ENCODE measurements at regions not wholly inside any gene's neighbourhood (a gene's known extent, or its start where the extent isn't known, plus 50 kb on each side); places are given as distances from the start of the nearest gene placed in this dataset.

DNA sequence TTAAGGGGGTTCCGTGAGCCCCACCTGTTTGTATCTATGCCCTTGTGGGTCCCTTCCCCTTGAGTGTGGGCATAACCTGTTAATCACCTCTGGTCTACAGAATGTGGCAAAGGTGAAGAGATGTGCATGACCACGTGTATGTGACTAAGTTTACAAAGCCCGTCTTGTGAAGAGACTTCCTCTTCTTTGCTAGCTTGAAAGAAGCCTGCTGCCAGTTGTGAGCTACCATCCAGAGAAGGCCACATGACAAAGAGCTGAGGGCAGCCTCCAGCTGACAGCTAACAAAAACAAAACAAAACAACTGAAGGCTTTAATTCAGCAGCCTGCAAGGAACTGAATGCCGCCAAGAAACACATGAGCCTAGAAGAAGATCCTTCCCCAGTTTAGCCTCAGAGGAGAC, 112.0 kb downstream of the AXIN2 start:
- no peak overlapping the region for H3K4me3 ChIP-seq
- CTCF ChIA-PET (ENCODE audit: low intra/inter-chr PET ratio): no interaction called here

DNA sequence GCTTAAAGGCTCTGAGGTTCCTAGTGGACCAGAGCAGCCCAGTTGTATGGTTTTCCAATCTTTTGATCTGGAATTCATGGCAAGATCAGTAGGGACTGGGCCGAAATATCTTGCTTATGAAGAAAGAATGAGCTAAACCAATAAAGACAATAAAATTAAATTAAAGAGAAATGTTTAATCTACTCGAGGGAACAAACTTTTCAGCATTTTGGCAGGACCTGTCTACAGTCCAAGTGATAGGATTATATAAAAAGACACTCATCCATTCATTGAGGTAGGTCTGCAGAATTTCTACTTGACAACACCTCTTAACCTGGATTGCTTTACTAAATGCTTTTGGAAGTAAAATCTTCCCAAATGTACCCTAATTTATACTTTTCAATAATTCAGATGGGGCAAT, 113.6 kb downstream of the AXIN2 start:
- Histone ChIP-seq H3K27me3 (ENCODE audit: control insufficient read depth in 2 of 2, insufficient read depth in 2 of 2, low read length in 2 of 2) (no peaks in the 10 kb centered on the region; a peak in 2 of 5 replicates), H3K9ac (ENCODE audit: insufficient read depth in 1 of 2, low read depth in 2 of 2, low read length in 2 of 2) (no peak overlapping the region), H2AFZ (ENCODE audit: low read depth, low read length) (no peak overlapping the region), H3K79me2 (ENCODE audit: control insufficient read depth, insufficient read depth, low read length) (no peaks in the 10 kb centered on the region), H4K20me1 (replicated peaks; ENCODE audit: control insufficient read depth, insufficient read depth, low read length) (no peaks in the 10 kb centered on the region), H3K27ac (ENCODE audit: extremely low read depth, low read depth, low read length) (no peak overlapping the region), H3K9me3 (replicated peaks; ENCODE audit: control insufficient read depth, insufficient read depth, low read depth, low read length) (no peaks in the 10 kb centered on the region; the same call in 1 of the 2 replicates), H3K4me3 (no peak overlapping the region), H3K4me1 (replicated peaks in 1 of 2; ENCODE audit: control insufficient read depth in 2 of 2, insufficient read depth in 2 of 2, low read length in 2 of 2) (no peaks in the 10 kb centered on the region), H3K4me2 (ENCODE audit: insufficient read depth, low read length) (no peak overlapping the region), H3K36me3 (ENCODE audit: control insufficient read depth, insufficient read depth, low read length) (no peaks in the 10 kb centered on the region), H3K9me1 (ENCODE audit: control insufficient read depth, insufficient read depth, low read length) (no peaks in the 10 kb centered on the region)
- in situ Hi-C loops (cut with MboI): no loop called here
- DNase-seq (ENCODE audit: extremely low read depth in 1 of 4, low spot score in 3 of 4) (no peak), FAIRE-seq (no peak), ATAC-seq (no peak)
- WGBS (ENCODE audit: insufficient coverage, low coverage, missing lambda C conversion rate): 0% methylated on average over 2 of the region's 2 CpGs
- ChIA-PET POLR2A (no interaction called here), CTCF (ENCODE audit: low intra/inter-chr PET ratio) (no interaction called here)
- intact Hi-C loops (cut with micrococcal nuclease): no loop called here
- no TSS peak for BruUV-seq (replicated peaks)
- TF ChIP-seq, protein P1, sequence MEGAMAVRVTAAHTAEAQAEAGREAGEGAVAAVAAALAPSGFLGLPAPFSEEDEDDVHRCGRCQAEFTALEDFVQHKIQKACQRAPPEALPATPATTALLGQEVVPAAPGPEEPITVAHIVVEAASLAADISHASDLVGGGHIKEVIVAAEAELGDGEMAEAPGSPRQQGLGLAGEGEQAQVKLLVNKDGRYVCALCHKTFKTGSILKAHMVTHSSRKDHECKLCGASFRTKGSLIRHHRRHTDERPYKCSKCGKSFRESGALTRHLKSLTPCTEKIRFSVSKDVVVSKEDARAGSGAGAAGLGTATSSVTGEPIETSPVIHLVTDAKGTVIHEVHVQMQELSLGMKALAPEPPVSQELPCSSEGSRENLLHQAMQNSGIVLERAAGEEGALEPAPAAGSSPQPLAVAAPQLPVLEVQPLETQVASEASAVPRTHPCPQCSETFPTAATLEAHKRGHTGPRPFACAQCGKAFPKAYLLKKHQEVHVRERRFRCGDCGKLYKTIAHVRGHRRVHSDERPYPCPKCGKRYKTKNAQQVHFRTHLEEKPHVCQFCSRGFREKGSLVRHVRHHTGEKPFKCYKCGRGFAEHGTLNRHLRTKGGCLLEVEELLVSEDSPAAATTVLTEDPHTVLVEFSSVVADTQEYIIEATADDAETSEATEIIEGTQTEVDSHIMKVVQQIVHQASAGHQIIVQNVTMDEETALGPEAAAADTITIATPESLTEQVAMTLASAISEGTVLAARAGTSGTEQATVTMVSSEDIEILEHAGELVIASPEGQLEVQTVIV (CRISPR knock-in tag; IDR thresholded peaks at IDR 0.05; ENCODE audit: borderline replicate concordance): no peak
- no peak for TF ChIP-seq ZNF431 (CRISPR knock-in tag; IDR thresholded peaks at IDR 0.05)
- TF ChIP-seq, protein P2, sequence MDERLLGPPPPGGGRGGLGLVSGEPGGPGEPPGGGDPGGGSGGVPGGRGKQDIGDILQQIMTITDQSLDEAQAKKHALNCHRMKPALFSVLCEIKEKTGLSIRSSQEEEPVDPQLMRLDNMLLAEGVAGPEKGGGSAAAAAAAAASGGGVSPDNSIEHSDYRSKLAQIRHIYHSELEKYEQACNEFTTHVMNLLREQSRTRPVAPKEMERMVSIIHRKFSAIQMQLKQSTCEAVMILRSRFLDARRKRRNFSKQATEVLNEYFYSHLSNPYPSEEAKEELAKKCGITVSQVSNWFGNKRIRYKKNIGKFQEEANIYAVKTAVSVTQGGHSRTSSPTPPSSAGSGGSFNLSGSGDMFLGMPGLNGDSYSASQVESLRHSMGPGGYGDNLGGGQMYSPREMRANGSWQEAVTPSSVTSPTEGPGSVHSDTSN (CRISPR knock-in tag; IDR thresholded peaks at IDR 0.05; ENCODE audit: low read depth): no peak
- TF ChIP-seq, protein P2 (tag; conservative IDR thresholded peaks at IDR 0.05; ENCODE audit: low read depth): no peak
- no peak for TF ChIP-seq ZNF444 (CRISPR knock-in tag; IDR thresholded peaks at IDR 0.05)

More for the DNA sequence above, 112.0 kb downstream of the AXIN2 start:
- in situ Hi-C loops (cut with MboI): no loop called here
- Histone ChIP-seq H3K36me3 (ENCODE audit: control insufficient read depth, insufficient read depth, low read length) (no peaks in the 10 kb centered on the region), H3K9ac (ENCODE audit: insufficient read depth in 1 of 2, low read depth in 2 of 2, low read length in 2 of 2) (no peak overlapping the region), H2AFZ (ENCODE audit: low read depth, low read length) (no peak overlapping the region), H3K9me1 (ENCODE audit: control insufficient read depth, insufficient read depth, low read length) (no peaks in the 10 kb centered on the region), H4K20me1 (replicated peaks; ENCODE audit: control insufficient read depth, insufficient read depth, low read length) (no peaks in the 10 kb centered on the region), H3K4me1 (replicated peaks in 1 of 2; ENCODE audit: control insufficient read depth in 2 of 2, insufficient read depth in 2 of 2, low read length in 2 of 2) (no peaks in the 10 kb centered on the region), H3K27me3 (ENCODE audit: control insufficient read depth in 2 of 2, insufficient read depth in 2 of 2, low read length in 2 of 2) (no peaks in the 10 kb centered on the region; a peak in 1 of 5 replicates), H3K4me2 (ENCODE audit: insufficient read depth, low read length) (no peak overlapping the region), H3K27ac (ENCODE audit: extremely low read depth, low read depth, low read length) (no peak overlapping the region), H3K9me3 (replicated peaks; ENCODE audit: control insufficient read depth, insufficient read depth, low read depth, low read length) (no peaks in the 10 kb centered on the region; the same call in 1 of the 2 replicates), H3K79me2 (ENCODE audit: control insufficient read depth, insufficient read depth, low read length) (no peaks in the 10 kb centered on the region)
- ATAC-seq (no peak), DNase-seq (ENCODE audit: extremely low read depth in 1 of 4, low spot score in 3 of 4) (no peak), FAIRE-seq (no peak)
- TF ChIP-seq ZNF239 (CRISPR knock-in tag; IDR thresholded peaks at IDR 0.05) (no peak), ZNF224 (CRISPR knock-in tag; IDR thresholded peaks at IDR 0.05) (no peak), ZNF561 (CRISPR knock-in tag; conservative IDR thresholded peaks at IDR 0.05) (no peak), EWSR1 (IDR thresholded peaks at IDR 0.05; ENCODE audit: borderline replicate concordance, low read depth, partially characterized antibody) (no peak), ZFP30 (CRISPR knock-in tag; IDR thresholded peaks at IDR 0.05; ENCODE audit: borderline replicate concordance) (no peak), RFX7 (CRISPR knock-in tag; IDR thresholded peaks at IDR 0.05) (no peak), XRCC3 (IDR thresholded peaks at IDR 0.05) (no peak)
- TF ChIP-seq, protein P3, sequence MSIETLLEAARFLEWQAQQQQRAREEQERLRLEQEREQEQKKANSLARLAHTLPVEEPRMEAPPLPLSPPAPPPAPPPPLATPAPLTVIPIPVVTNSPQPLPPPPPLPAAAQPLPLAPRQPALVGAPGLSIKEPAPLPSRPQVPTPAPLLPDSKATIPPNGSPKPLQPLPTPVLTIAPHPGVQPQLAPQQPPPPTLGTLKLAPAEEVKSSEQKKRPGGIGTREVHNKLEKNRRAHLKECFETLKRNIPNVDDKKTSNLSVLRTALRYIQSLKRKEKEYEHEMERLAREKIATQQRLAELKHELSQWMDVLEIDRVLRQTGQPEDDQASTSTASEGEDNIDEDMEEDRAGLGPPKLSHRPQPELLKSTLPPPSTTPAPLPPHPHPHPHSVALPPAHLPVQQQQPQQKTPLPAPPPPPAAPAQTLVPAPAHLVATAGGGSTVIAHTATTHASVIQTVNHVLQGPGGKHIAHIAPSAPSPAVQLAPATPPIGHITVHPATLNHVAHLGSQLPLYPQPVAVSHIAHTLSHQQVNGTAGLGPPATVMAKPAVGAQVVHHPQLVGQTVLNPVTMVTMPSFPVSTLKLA (conservative IDR thresholded peaks at IDR 0.05): no peak
- 2% methylated on average over 3 of the region's 4 CpGs for WGBS (ENCODE audit: insufficient coverage, low coverage, missing lambda C conversion rate)
- intact Hi-C loops (cut with micrococcal nuclease): no loop called here
- no TSS peak for BruUV-seq (replicated peaks)
- POLR2A ChIA-PET: no interaction called here
